ENCODE measurements at regions not wholly inside any gene's neighbourhood (a gene's known extent, or its start where the extent isn't known, plus 50 kb on each side); places are given as distances from the start of the nearest gene placed in this dataset.

GRCh38 chrX:6377103-6377764 is 148.6 kb upstream of the NLGN4X start:
- H3K4me2 ChIP-seq, result no peak overlapping the region
- POLR2A ChIA-PET (ENCODE audit: unreplicated experiment), result no interaction called here
- H3K9me2 ChIP-seq (ENCODE audit: insufficient read depth), result no peaks in the 10 kb centered on the region
- no peak overlapping the region for H2AFZ ChIP-seq
- no peaks in the 10 kb centered on the region for H4K20me1 ChIP-seq (ENCODE audit: insufficient read depth)
- BruUV-seq (replicated peaks), result no TSS peak
- no peak for DNase-seq
- no peaks in the 10 kb centered on the region for H3K9me3 ChIP-seq (ENCODE audit: insufficient read depth, low read depth)
- H3K79me2 ChIP-seq (ENCODE audit: low read depth), result no peaks in the 10 kb centered on the region
- CTCF ChIA-PET, result no interaction called here
- H3F3A ChIP-seq (ENCODE audit: insufficient read depth, low read depth), result no peaks in the 10 kb centered on the region
- no peak overlapping the region for H3K27ac ChIP-seq
- H3K36me3 ChIP-seq (ENCODE audit: low read depth), result no peaks in the 10 kb centered on the region
- H3K4me3 ChIP-seq, result no peak overlapping the region
- no peak for TF ChIP-seq CTCF (conservative IDR thresholded peaks at IDR 0.05)
- intact Hi-C loops (cut with micrococcal nuclease; ENCODE audit: unreplicated experiment), result no loop called here
- H3K27me3 ChIP-seq (ENCODE audit: insufficient read depth, low read depth), result no peaks in the 10 kb centered on the region
- H3K4me1 ChIP-seq (replicated peaks; ENCODE audit: insufficient read depth), result no peaks in the 10 kb centered on the region

DNA sequence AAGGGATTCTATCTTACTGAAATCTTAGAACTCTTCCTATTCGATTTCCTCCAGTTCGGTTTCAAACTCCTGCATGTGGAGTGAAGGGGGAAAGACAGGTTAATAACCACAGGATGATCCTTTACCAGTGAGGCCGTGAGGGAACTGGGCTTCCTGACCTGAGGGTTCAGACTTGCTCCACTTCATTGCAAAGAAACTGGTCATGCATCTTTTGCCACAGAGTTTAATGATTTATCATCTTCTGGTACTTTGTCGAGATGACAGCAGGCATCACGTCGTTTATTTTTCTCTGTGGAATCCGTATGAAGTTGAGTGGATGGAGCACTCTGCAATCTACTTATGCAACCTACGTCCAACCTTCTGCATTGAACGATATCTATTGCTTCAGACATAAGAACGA is 145.9 kb upstream of the NLGN4X start:
- H3F3A ChIP-seq (ENCODE audit: insufficient read depth, low read depth), result no peaks in the 10 kb centered on the region
- intact Hi-C loops (cut with micrococcal nuclease; ENCODE audit: unreplicated experiment), result no loop called here
- ChIA-PET POLR2A (ENCODE audit: unreplicated experiment) (no interaction called here), CTCF (no interaction called here)
- H4K20me1 ChIP-seq (ENCODE audit: insufficient read depth), result no peaks in the 10 kb centered on the region
- H3K27ac ChIP-seq, result no peak overlapping the region
- DNase-seq, result no peak
- H3K36me3 ChIP-seq (ENCODE audit: low read depth), result no peaks in the 10 kb centered on the region
- H3K9me2 ChIP-seq (ENCODE audit: insufficient read depth), result no peaks in the 10 kb centered on the region
- no peaks in the 10 kb centered on the region for H3K4me1 ChIP-seq (replicated peaks; ENCODE audit: insufficient read depth)
- H3K79me2 ChIP-seq (ENCODE audit: low read depth), result no peaks in the 10 kb centered on the region
- H3K27me3 ChIP-seq (ENCODE audit: insufficient read depth, low read depth), result no peaks in the 10 kb centered on the region
- H2AFZ ChIP-seq, result no peak overlapping the region
- H3K4me3 ChIP-seq, result no peak overlapping the region
- no TSS peak for BruUV-seq (replicated peaks)
- H3K4me2 ChIP-seq, result no peak overlapping the region
- no peak for TF ChIP-seq CTCF (conservative IDR thresholded peaks at IDR 0.05)
- TF ChIP-seq EZH2 (IDR thresholded peaks at IDR 0.05; ENCODE audit: low read depth), result no peak
- no peaks in the 10 kb centered on the region for H3K9me3 ChIP-seq (ENCODE audit: insufficient read depth, low read depth)

DNA sequence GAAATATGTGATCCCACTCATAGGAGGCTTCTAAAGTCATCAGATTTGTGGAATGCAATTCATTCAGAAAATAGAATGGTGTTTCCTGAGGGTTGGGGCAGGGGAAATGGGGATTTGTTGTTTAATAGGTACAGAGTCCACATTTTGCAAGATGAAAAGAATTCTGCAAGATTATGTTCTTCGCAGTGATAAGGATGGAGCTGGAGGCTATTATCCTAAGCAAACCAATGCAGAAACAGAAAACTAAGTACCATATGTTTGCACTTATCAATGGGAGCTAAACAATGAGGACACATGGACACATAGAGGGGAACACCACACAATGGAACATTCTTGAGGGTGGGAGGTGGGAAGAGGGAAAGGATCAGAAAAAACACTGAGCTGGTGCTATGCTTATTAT is 144.3 kb upstream of the NLGN4X start:
- ChIA-PET CTCF (no interaction called here), POLR2A (ENCODE audit: unreplicated experiment) (no interaction called here)
- Histone ChIP-seq H3K9me2 (ENCODE audit: insufficient read depth) (no peaks in the 10 kb centered on the region), H3K79me2 (ENCODE audit: low read depth) (no peaks in the 10 kb centered on the region), H3K4me1 (replicated peaks; ENCODE audit: insufficient read depth) (no peaks in the 10 kb centered on the region), H4K20me1 (ENCODE audit: insufficient read depth) (no peaks in the 10 kb centered on the region), H2AFZ (no peak overlapping the region), H3K27ac (no peak overlapping the region), H3K9me3 (ENCODE audit: insufficient read depth, low read depth) (no peaks in the 10 kb centered on the region), H3K4me2 (no peak overlapping the region), H3K27me3 (ENCODE audit: insufficient read depth, low read depth) (no peaks in the 10 kb centered on the region), H3K36me3 (ENCODE audit: low read depth) (no peaks in the 10 kb centered on the region), H3F3A (ENCODE audit: insufficient read depth, low read depth) (no peaks in the 10 kb centered on the region), H3K4me3 (no peak overlapping the region)
- TF ChIP-seq EZH2 (IDR thresholded peaks at IDR 0.05; ENCODE audit: low read depth), result no peak
- TF ChIP-seq CTCF (conservative IDR thresholded peaks at IDR 0.05), result no peak
- BruUV-seq (replicated peaks), result no TSS peak
- intact Hi-C loops (cut with micrococcal nuclease; ENCODE audit: unreplicated experiment), result no loop called here
- no peak for DNase-seq
